Common myeloid progenitor, CD34-positive (primary cell): ENCODE measurements at regions not wholly inside any gene's neighbourhood (a gene's known extent, or its start where the extent isn't known, plus 50 kb on each side); places are given as distances from the start of the nearest gene placed in this dataset.
"Not testable (repeated sequence)": the region's sequence is repeated elsewhere in the genome, so short reads cannot be mapped to it uniquely, and the experiment has no call there.

Experiments
- CTCF ChIA-PET: fragments of 350-600 bp; sonication (Branson Sonifier 250); formaldehyde crosslinking; loops from one replicate; lab custom pipeline; 2021; ENCODE audit warnings: antibody characterized with exemption; lab: Charles Lee
- POLR2A ChIA-PET: fragments of 350-600 bp; sonication (Branson Sonifier 250); formaldehyde crosslinking; loops from one replicate; lab custom pipeline; 2021; ENCODE audit warnings: antibody characterized with exemption; lab: Charles Lee
- DNase-seq, 3 donors: peaks; one replicate each; pipeline versions ENCODE4 v3.0.0 to v3.0.0-alpha.2; 2013
- H3K27ac ChIP-seq, 2 experiments: 1 replicate in 1 of 2; 2 replicates in 1 of 2; pipeline ENCODE4 v1.7.0; 2013; ENCODE audit warnings: inconsistent platforms in 2 of 2, low read length in 2 of 2, mild to moderate bottlenecking in 2 of 2, low read depth in 1 of 2, moderate library complexity in 1 of 2; ENCODE audit not compliant: severe bottlenecking in 2 of 2, insufficient read depth in 1 of 2, poor library complexity in 1 of 2
- H3K27me3 ChIP-seq, 5 experiments: replicated peaks in 2 of 5; 1 replicate in 3 of 5; 2 replicates in 2 of 5; pipeline versions ENCODE4 v1.6.1 to v1.7.0; 2013; ENCODE audit warnings: low read length in 4 of 5, mild to moderate bottlenecking in 2 of 5, moderate library complexity in 2 of 5, inconsistent platforms in 1 of 5; ENCODE audit not compliant: insufficient read depth in 5 of 5, control insufficient read depth in 4 of 5
- H3K36me3 ChIP-seq, 4 experiments: 1 replicate in 2 of 4; 2 replicates in 2 of 4; pipeline versions ENCODE4 v1.6.1 to v1.7.0; 2013; ENCODE audit warnings: low read length in 3 of 4, control low read depth in 1 of 4, mild to moderate bottlenecking in 1 of 4; ENCODE audit not compliant: control insufficient read depth in 4 of 4, insufficient read depth in 4 of 4
- H3K4me1 ChIP-seq, 4 experiments: 1 replicate in 3 of 4; 2 replicates in 1 of 4; pipeline versions ENCODE4 v1.6.1 to v1.7.1; 2013; ENCODE audit warnings: low read length in 3 of 4, mild to moderate bottlenecking in 3 of 4, control low read depth in 1 of 4, inconsistent platforms in 1 of 4, moderate library complexity in 1 of 4; ENCODE audit not compliant: control insufficient read depth in 4 of 4, insufficient read depth in 4 of 4; ENCODE audit errors: control extremely low read depth in 1 of 4
- H3K4me3 ChIP-seq, 7 experiments: 1 replicate in 4 of 7; 2 replicates in 3 of 7; pipeline versions ENCODE4 v1.5.1 to v1.7.0; 2013; ENCODE audit warnings: mild to moderate bottlenecking in 7 of 7, low read length in 6 of 7, moderate library complexity in 6 of 7, inconsistent platforms in 2 of 7, low read depth in 2 of 7, control low read depth in 1 of 7; ENCODE audit not compliant: insufficient read depth in 4 of 7, control insufficient read depth in 1 of 7; ENCODE audit errors: extremely low read depth in 1 of 7
- H3K9me3 ChIP-seq, 5 experiments: 1 replicate in 4 of 5; 2 replicates in 1 of 5; pipeline versions ENCODE4 v1.6.1 to v1.7.1; 2013; ENCODE audit warnings: low read length in 4 of 5, mild to moderate bottlenecking in 2 of 5, inconsistent platforms in 1 of 5, low read depth in 1 of 5, moderate library complexity in 1 of 5; ENCODE audit not compliant: control insufficient read depth in 4 of 5, insufficient read depth in 2 of 5; ENCODE audit errors: control extremely low read depth in 1 of 5
- WGBS: methylation state at CpG from one replicate; pipeline ENCODE4 v1.1.5; 2013; ENCODE audit not compliant: insufficient coverage; 5-methylcytosine and 5-hydroxymethylcytosine counted together

GRCh38 chr16:48059190-48059589 lies 96.6 kb downstream of the ABCC12 start:
- H3K4me3 ChIP-seq, POLR2A ChIA-PET, H3K27ac ChIP-seq, CTCF ChIA-PET, H3K36me3 ChIP-seq, H3K4me1 ChIP-seq, DNase-seq, H3K9me3 ChIP-seq: not testable (repeated sequence)
- 97% methylated on average over 21 of the region's 25 CpGs for WGBS
- peaks cover 0 to 19% (median 9%) of the 10 kb centered on the region in 5 experiments for H3K27me3 ChIP-seq

GRCh38 chr16:48057048-48057447 lies 98.7 kb downstream of the ABCC12 start:
- Histone ChIP-seq H3K27ac (no peak overlapping the region), H3K27me3 (peaks cover 0 to 33% (median 16%) of the 10 kb centered on the region in 5 experiments), H3K4me3 (no peak overlapping the region), H3K4me1 (peaks cover 0 to 2% (median 0%) of the 10 kb centered on the region in 4 experiments), H3K9me3 (no peaks in the 10 kb centered on the region), H3K36me3 (no peaks in the 10 kb centered on the region)
- POLR2A ChIA-PET, result no interaction called here
- WGBS, result 100% methylated on average over 1 of the region's 3 CpGs
- CTCF ChIA-PET, result interaction anchor here (1.2 to 3.7 kb wide), 3 partner anchors 17 to 915 kb away, joined by 3 to 13 read pairs (median 9); no protein-coding TSS in a partner anchor
- DNase-seq, result no peak

DNA sequence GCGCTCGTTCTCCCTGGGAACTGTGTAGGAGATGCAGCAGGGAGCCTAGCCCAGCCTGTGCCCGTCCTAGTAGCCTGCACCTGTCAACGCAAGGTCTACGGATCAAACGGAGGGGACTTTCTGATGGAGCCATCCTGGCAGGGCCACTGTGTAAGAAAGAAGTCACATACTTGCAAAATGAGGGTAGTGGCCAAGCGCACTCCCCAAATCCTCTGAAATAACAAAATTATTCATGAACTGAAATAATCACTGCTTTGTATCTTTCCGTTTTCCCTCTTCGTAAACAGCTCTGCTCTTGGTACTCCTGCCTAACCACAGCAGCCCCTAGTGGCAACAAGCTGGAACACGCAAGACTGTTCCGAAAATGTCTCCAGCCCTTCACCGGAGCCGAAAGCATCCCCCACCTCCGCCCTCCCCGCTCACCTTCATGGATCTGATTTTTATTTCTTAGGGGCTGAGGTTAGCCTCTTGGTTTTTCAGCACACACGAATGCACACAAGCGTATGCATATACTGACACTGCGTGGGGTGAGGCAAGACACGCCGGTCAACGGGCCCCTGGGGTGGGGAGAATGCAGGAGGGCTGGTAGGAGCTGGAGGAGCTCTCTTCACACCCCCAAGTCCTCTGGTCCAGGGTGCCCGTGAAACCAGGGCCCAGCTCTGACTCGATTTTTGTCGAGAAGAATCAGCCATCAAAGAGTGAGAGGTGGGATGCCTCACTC lies 100.8 kb downstream of the ABCC12 start:
- ChIA-PET POLR2A (interaction anchor here (0.6 kb wide), 1 partner anchor 1018 kb away, joined by 4 read pairs; no protein-coding TSS in a partner anchor), CTCF (interaction anchor here (0.7 to 3.7 kb wide), 11 partner anchors 8 to 1036 kb away, joined by 3 to 13 read pairs (median 3); no protein-coding TSS in a partner anchor)
- peaks cover 0 to 36% (median 16%) of the 10 kb centered on the region in 5 experiments for H3K27me3 ChIP-seq
- peaks cover 0 to 2% (median 0%) of the 10 kb centered on the region in 4 experiments for H3K4me1 ChIP-seq
- H3K4me3 ChIP-seq, result no peak overlapping the region
- H3K27ac ChIP-seq, result no peak overlapping the region
- 45% methylated on average over 16 of the region's 24 CpGs for WGBS
- DNase-seq, result peak; percentile 25 to 65 (median 64)
- no peaks in the 10 kb centered on the region for H3K36me3 ChIP-seq
- H3K9me3 ChIP-seq, result no peaks in the 10 kb centered on the region

- Histone ChIP-seq H3K4me1 (peaks cover 0 to 2% (median 0%) of the 10 kb centered on the region in 4 experiments), H3K9me3 (no peaks in the 10 kb centered on the region), H3K27ac (no peak overlapping the region), H3K27me3 (peaks cover 0 to 42% (median 18%) of the 10 kb centered on the region in 5 experiments), H3K36me3 (no peaks in the 10 kb centered on the region), H3K4me3 (no peak overlapping the region)
- ChIA-PET CTCF (interaction anchor here (1.2 to 1.7 kb wide), 3 partner anchors 9 to 911 kb away, joined by 3 to 4 read pairs (median 3); no protein-coding TSS in a partner anchor), POLR2A (no interaction called here)
- DNase-seq, result no peak
- 55% methylated on average over 3 of the region's 4 CpGs for WGBS
Measured at GRCh38 chr16:48053418-48053745, 102.4 kb downstream of the ABCC12 start.

DNA sequence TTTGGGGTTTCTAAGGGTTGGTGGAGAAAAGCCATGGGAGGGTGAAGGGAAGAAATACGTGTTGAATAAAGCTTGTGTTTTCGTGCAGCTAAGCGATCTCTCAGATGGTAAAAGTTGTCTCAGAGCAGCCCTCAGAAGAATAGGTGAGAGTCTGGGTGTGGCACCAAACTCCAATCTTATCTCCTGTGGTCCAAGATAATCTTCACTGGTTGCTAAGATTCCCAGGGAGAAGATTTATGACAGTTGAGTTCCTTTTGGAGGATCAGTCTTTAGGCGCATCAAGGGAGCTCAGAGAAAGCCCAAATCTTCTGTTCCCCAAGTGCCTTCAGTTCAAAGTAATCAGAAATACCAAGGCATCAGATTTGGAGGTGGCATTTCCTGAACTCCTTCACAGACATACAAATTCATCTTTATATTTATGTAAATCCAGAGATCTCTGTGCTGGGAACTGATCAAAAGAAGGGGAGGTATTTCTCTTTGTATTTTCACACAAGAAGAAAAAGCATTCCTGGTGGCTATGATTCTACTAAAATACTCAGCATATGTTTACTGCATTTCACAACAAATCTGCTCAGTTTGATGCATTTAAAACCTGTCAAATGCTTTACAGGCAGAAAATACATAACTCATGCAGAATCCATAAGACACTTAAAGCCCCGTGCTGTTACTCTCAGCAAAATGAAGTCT lies 102.9 kb downstream of the ABCC12 start:
- no peak for DNase-seq
- peaks cover 0 to 2% (median 0%) of the 10 kb centered on the region in 4 experiments for H3K4me1 ChIP-seq
- H3K36me3 ChIP-seq, result no peaks in the 10 kb centered on the region
- H3K27me3 ChIP-seq, result peaks cover 0 to 44% (median 18%) of the 10 kb centered on the region in 5 experiments
- POLR2A ChIA-PET, result no interaction called here
- no peak overlapping the region for H3K4me3 ChIP-seq
- no peak overlapping the region for H3K27ac ChIP-seq
- WGBS, result 83% methylated on average over 5 of the region's 5 CpGs
- H3K9me3 ChIP-seq, result no peaks in the 10 kb centered on the region
- CTCF ChIA-PET, result interaction anchor here (0.8 to 1.7 kb wide), 3 partner anchors 12 to 1015 kb away, joined by 3 to 4 read pairs (median 3); no protein-coding TSS in a partner anchor

DNA sequence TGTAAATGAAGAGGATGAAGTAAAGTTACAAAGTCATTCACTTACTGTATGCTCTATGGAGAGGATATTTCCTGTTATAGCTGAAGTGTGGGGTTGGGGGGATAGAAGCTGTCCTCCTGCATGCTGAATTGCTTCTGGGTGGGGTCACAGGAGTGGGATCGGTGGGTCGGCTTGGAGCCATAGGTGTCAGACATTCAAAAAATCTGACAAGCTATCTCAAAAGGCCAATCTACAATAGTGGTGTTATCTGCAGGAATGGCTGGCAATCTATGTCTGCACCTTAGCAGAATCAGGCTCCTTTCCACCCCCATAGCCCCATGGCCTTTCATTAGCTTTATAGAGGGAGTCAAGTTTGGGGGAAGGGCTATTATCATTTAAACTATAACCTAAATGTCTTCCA lies 104.9 kb downstream of the ABCC12 start:
- no peak for DNase-seq
- Histone ChIP-seq H3K27ac (no peak overlapping the region), H3K4me1 (peaks cover 0 to 2% (median 0%) of the 10 kb centered on the region in 4 experiments), H3K9me3 (no peaks in the 10 kb centered on the region), H3K4me3 (no peak overlapping the region), H3K27me3 (peaks cover 0 to 53% (median 15%) of the 10 kb centered on the region in 5 experiments), H3K36me3 (no peaks in the 10 kb centered on the region)
- ChIA-PET POLR2A (no interaction called here), CTCF (no interaction called here)
- 80% methylated on average over 1 of the region's 2 CpGs for WGBS

- no peaks in the 10 kb centered on the region for H3K4me1 ChIP-seq
- CTCF ChIA-PET, result no interaction called here
- no peaks in the 10 kb centered on the region for H3K36me3 ChIP-seq
- peaks cover 0 to 44% (median 11%) of the 10 kb centered on the region in 5 experiments for H3K27me3 ChIP-seq
- no peak overlapping the region for H3K4me3 ChIP-seq
- no peak overlapping the region for H3K27ac ChIP-seq
- 83% methylated on average over 1 of the region's 3 CpGs for WGBS
- no peaks in the 10 kb centered on the region for H3K9me3 ChIP-seq
- POLR2A ChIA-PET, result no interaction called here
- no peak for DNase-seq
Measured at GRCh38 chr16:48049847-48050246, 105.9 kb downstream of the ABCC12 start.
